HCT116 (cell line): ENCODE measurements at regions not wholly inside any gene's neighbourhood (a gene's known extent, or its start where the extent isn't known, plus 50 kb on each side); places are given as distances from the start of the nearest gene placed in this dataset.

Experiments
- CBX3 ChIP-seq: IDR thresholded peaks from 2 replicates; pipeline ENCODE4 v1.6.1; 2012; ENCODE audit warnings: low read depth
- CEBPB ChIP-seq: IDR thresholded peaks from 2 replicates; pipeline ENCODE4 v1.6.1; 2012; ENCODE audit warnings: low read depth
- CTCF ChIP-seq, 3 experiments: fragments of 200-600 bp in 1 of 3; sonication (generic) in 1 of 3; IDR thresholded peaks in 2 of 3; conservative IDR thresholded peaks in 1 of 3; 2 replicates each; pipeline ENCODE4 v1.5.1; 2012 to 2017; ENCODE audit warnings: low read depth in 2 of 3, low read length in 2 of 3, antibody characterized with exemption in 1 of 3, borderline replicate concordance in 1 of 3, control low read depth in 1 of 3, mild to moderate bottlenecking in 1 of 3, mixed read lengths in 1 of 3, mixed run types in 1 of 3, moderate library complexity in 1 of 3; ENCODE audit not compliant: insufficient read depth in 1 of 3
- EGR1 ChIP-seq: IDR thresholded peaks from 2 replicates; pipeline ENCODE4 v1.6.1; 2012; ENCODE audit warnings: low read depth
- EZH2 ChIP-seq: fragments of 200-600 bp; sonication (generic); IDR thresholded peaks from 2 replicates; pipeline ENCODE4 v1.6.1; 2017; ENCODE audit warnings: antibody characterized with exemption, mixed run types
- JUND ChIP-seq: IDR thresholded peaks from 2 replicates; pipeline ENCODE4 v1.6.1; 2012
- MAX ChIP-seq: IDR thresholded peaks from 2 replicates; pipeline ENCODE4 v1.6.1; 2012
- POLR2A ChIP-seq: IDR thresholded peaks from 2 replicates; pipeline ENCODE4 v1.7.0; 2011; ENCODE audit warnings: borderline replicate concordance; ENCODE audit not compliant: insufficient read depth, insufficient read length; ENCODE audit errors: extremely low read depth
- POLR2AphosphoS5 ChIP-seq: IDR thresholded peaks from 2 replicates; pipeline ENCODE4 v1.6.1; 2011; ENCODE audit warnings: mild to moderate bottlenecking, low read depth, low read length, moderate library complexity
- RAD21 ChIP-seq: IDR thresholded peaks from 2 replicates; pipeline ENCODE4 v1.6.1; 2012; ENCODE audit warnings: low read depth, mild to moderate bottlenecking
- SP1 ChIP-seq: IDR thresholded peaks from 2 replicates; pipeline ENCODE4 v1.6.1; 2012; ENCODE audit warnings: low read depth
- YY1 ChIP-seq: IDR thresholded peaks from 2 replicates; pipeline ENCODE4 v1.6.1; 2011; ENCODE audit warnings: low read length, low read depth, moderate library complexity, mild to moderate bottlenecking; ENCODE audit not compliant: insufficient replicate concordance; ENCODE audit errors: extremely low read depth
- ZFX ChIP-seq: fragments of 450-650 bp; IDR thresholded peaks from 2 replicates; pipeline ENCODE4 v1.6.1; 2017

GRCh38 chr4:149932188-149932587 lies 116.5 kb upstream of the IQCM start:
- TF ChIP-seq ZFX, result no peak
- TF ChIP-seq CTCF (IDR thresholded peaks at IDR 0.05 in 2 of 3, conservative IDR thresholded peaks at IDR 0.05 in 1 of 3; ENCODE audit: borderline replicate concordance in 1 of 3, insufficient read depth in 1 of 3, low read depth in 2 of 3, low read length in 2 of 3), result no peak
- TF ChIP-seq POLR2AphosphoS5, result no peak
- TF ChIP-seq CEBPB, result no peak
- TF ChIP-seq YY1, result no peak
- no peak for TF ChIP-seq POLR2A
- no peak for TF ChIP-seq JUND
- no peak for TF ChIP-seq CBX3
- TF ChIP-seq EZH2, result no peak
- no peak for TF ChIP-seq RAD21
- TF ChIP-seq SP1, result no peak
- no peak for TF ChIP-seq EGR1
- TF ChIP-seq MAX, result no peak
